BLaER1 treated with 17β-estradiol and CSF1 and Interleukin-3, amounts not matched to agents 10 nM and 100 nM (cell line): ENCODE measurements at regions not wholly inside any gene's neighbourhood (a gene's known extent, or its start where the extent isn't known, plus 50 kb on each side); places are given as distances from the start of the nearest gene placed in this dataset.
"Not testable (repeated sequence)": the region's sequence is repeated elsewhere in the genome, so short reads cannot be mapped to it uniquely, and the experiment has no call there.

Source experiments
- H3K27ac ChIP-seq, 11 experiments: shearing (Covaris generic); formaldehyde crosslinking; 2 replicates each; pipeline ENCODE4 v1.8.1; 2022
- H3K27me3 ChIP-seq, 11 experiments: shearing (Covaris generic); formaldehyde crosslinking; 2 replicates each; pipeline ENCODE4 v1.8.1; 2022
- H3K36me3 ChIP-seq, 11 experiments: shearing (Covaris generic); formaldehyde crosslinking; 2 replicates each; pipeline ENCODE4 v1.8.1; 2022
- H3K4me1 ChIP-seq, 10 experiments: shearing (Covaris generic); formaldehyde crosslinking; 2 replicates each; pipeline ENCODE4 v1.8.1; 2022
- H3K4me2 ChIP-seq, 11 experiments: shearing (Covaris generic); formaldehyde crosslinking; 2 replicates each; pipeline ENCODE4 v1.8.1; 2022
- H3K4me3 ChIP-seq, 10 experiments: shearing (Covaris generic); formaldehyde crosslinking; 2 replicates each; pipeline ENCODE4 v1.8.1; 2022
- H3K9ac ChIP-seq, 11 experiments: shearing (Covaris generic); formaldehyde crosslinking; 2 replicates each; pipeline ENCODE4 v1.8.1; 2022
- H3K9me3 ChIP-seq, 11 experiments: shearing (Covaris generic); formaldehyde crosslinking; replicated peaks in 1 of 11; 2 replicates each; pipeline ENCODE4 v1.8.1; 2022
- H4K20me1 ChIP-seq, 11 experiments: shearing (Covaris generic); formaldehyde crosslinking; 2 replicates each; pipeline ENCODE4 v1.8.1; 2022
- Cebpa-rat ChIP-seq, 11 experiments: shearing (Covaris generic); IDR thresholded peaks; 2 replicates each; pipeline ENCODE4 v1.8.1; 2022

DNA sequence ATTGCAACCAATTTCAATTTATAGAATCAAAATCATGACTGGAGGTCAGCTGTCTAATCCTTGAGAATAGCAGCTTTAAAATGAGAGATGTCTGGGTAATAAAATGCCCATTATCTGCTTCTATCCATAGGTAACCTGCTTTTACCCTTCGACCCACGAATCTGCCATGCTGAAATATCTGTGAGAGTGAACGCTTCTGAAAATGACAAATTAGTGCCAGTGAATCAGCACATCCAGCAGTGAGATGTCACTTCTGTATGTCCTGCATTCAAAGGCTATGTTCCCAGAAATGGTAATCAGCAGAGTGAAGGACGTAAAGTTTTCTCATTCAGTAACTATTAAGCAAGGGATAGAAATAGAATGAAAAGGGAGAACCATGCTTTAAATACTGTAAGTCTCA, 532.4 kb upstream of the ITGA1 start:
- no peak overlapping the region for H3K4me2 ChIP-seq
- H3K4me3 ChIP-seq, result no peak overlapping the region
- H4K20me1 ChIP-seq, result no peaks in the 10 kb centered on the region
- no peaks in the 10 kb centered on the region for H3K27me3 ChIP-seq
- no peak for TF ChIP-seq Cebpa-rat (IDR thresholded peaks at IDR 0.05)
- no peaks in the 10 kb centered on the region for H3K9me3 ChIP-seq
- no peak overlapping the region for H3K9ac ChIP-seq
- no peak overlapping the region for H3K27ac ChIP-seq
- H3K4me1 ChIP-seq, result no peaks in the 10 kb centered on the region
- H3K36me3 ChIP-seq, result no peaks in the 10 kb centered on the region

DNA sequence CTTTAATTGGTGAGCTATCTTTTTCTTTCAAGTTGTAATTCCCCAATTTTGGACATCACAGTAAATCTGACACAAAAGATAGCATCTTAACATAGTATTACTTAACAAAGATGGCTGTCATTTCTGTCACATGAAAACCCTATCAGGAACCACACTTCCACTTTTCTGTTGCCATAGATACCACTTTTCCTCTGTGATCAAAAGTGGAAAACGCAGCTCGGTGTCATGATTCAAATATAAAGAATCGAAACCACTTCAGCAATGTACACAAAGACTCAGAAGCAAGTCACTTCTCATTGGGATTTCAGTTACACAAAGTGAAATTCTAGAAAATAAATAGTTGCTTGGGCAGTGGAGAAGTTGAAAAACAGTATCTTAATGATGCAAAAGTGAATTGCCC, 524.9 kb upstream of the ITGA1 start:
- Histone ChIP-seq H3K9me3 (no peaks in the 10 kb centered on the region), H3K9ac (no peak overlapping the region), H3K4me2 (no peak overlapping the region), H3K4me3 (no peak overlapping the region), H4K20me1 (no peaks in the 10 kb centered on the region), H3K36me3 (no peaks in the 10 kb centered on the region), H3K27me3 (no peaks in the 10 kb centered on the region), H3K27ac (no peak overlapping the region), H3K4me1 (no peaks in the 10 kb centered on the region)
- TF ChIP-seq Cebpa-rat (IDR thresholded peaks at IDR 0.05), result no peak

DNA sequence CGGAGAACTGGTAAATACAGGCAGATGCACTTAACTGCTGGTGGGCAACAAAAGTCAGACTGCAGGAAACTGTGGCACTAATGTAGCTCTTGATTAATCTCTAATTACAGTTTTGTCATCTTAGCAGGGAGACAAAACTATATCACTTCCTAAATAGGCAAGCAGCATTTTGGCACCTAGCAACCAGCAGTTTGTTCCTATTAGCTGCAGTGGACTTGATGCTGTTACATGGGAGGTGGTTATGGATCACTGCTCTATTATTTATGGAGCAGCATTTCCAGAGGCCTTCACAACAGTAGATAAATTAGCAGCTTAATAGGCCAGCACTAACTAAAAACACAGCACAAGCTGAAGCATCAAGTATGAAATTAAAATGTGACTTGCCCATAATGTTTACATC, 518.3 kb upstream of the ITGA1 start:
- Histone ChIP-seq H3K9ac (no peak overlapping the region), H3K27ac (no peak overlapping the region), H3K4me3 (no peak overlapping the region), H3K4me1 (peaks cover 0 to 13% (median 0%) of the 10 kb centered on the region in 10 experiments; a peak in 7 of 20 replicates), H3K27me3 (no peaks in the 10 kb centered on the region), H3K36me3 (no peaks in the 10 kb centered on the region), H3K4me2 (no peak overlapping the region), H4K20me1 (no peaks in the 10 kb centered on the region), H3K9me3 (no peaks in the 10 kb centered on the region)
- TF ChIP-seq Cebpa-rat (IDR thresholded peaks at IDR 0.05), result no peak

DNA sequence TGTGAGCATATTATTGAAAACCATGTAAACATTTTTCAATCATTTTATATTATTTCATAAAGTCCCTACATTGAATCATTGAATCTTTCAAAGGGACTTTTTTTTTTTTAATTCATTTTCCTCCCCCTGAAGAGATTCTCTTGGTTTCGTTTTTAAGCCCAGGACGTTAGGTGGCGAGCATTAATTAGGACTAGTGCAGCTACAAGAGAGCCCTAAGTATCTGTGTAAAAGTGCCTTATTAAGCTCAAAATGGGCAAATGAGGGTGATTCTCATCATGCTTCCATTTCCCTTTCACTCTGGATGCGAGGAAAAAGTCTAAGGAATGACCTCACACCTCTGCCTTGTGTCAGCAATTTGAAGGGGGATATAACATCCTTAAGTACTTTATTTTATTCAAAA, 517.9 kb upstream of the ITGA1 start:
- Histone ChIP-seq H3K36me3 (no peaks in the 10 kb centered on the region), H3K9me3 (no peaks in the 10 kb centered on the region), H3K9ac (no peak overlapping the region), H4K20me1 (no peaks in the 10 kb centered on the region), H3K4me3 (no peak overlapping the region), H3K4me1 (peaks cover 0 to 13% (median 0%) of the 10 kb centered on the region in 10 experiments; a peak in 7 of 20 replicates), H3K27me3 (no peaks in the 10 kb centered on the region), H3K4me2 (no peak overlapping the region), H3K27ac (no peak overlapping the region)
- TF ChIP-seq Cebpa-rat (IDR thresholded peaks at IDR 0.05), result no peak

DNA sequence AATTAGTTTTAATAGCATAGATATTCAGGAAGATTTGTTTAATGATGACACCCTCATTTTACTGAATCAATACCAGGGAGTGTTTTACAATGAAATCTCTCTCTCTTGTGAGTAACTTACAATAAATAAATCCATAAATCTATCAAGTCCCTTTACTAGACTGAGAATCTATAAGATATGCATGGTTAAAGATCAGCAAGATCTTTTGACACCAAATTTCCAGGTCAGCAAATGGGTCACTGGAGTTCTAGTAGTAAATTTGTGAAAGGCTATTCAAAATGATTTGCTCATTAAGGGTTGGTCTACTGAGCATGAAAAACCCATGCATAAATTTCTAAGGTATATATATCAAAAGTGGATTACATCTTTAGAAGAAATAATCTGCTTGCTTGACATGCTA, 512.1 kb upstream of the ITGA1 start:
- no peaks in the 10 kb centered on the region for H3K27me3 ChIP-seq
- no peak overlapping the region for H3K27ac ChIP-seq
- no peaks in the 10 kb centered on the region for H3K36me3 ChIP-seq
- no peaks in the 10 kb centered on the region for H4K20me1 ChIP-seq
- no peak overlapping the region for H3K4me3 ChIP-seq
- H3K9ac ChIP-seq, result no peak overlapping the region
- TF ChIP-seq Cebpa-rat (IDR thresholded peaks at IDR 0.05), result no peak
- H3K4me2 ChIP-seq, result no peak overlapping the region
- peaks cover 0 to 5% (median 0%) of the 10 kb centered on the region in 11 experiments; a peak in 4 of 22 replicates for H3K9me3 ChIP-seq
- H3K4me1 ChIP-seq, result peaks cover 0 to 13% (median 0%) of the 10 kb centered on the region in 10 experiments; a peak in 7 of 20 replicates

DNA sequence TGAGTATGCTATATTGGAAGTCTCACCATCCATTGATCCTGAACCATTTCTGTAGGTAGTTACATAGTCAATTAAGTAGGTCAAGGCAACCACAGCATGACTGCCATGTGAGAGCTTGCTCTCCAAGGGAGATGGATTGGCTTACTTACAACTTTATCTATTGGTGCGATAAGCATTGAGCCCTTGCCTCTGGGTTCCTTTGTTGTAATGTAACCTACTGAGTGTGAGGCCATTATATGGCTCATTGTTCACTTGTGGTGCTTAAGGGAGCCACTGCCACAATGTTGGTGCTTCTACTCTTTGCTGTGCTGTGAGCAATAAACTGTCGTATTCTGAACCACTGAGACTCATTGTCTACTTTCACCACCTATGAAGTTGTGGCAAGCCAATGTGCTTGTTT, 510.6 kb upstream of the ITGA1 start:
- TF ChIP-seq Cebpa-rat (IDR thresholded peaks at IDR 0.05), result no peak
- H3K36me3 ChIP-seq, result no peaks in the 10 kb centered on the region
- H3K9me3 ChIP-seq, result peaks cover 0 to 5% (median 0%) of the 10 kb centered on the region in 11 experiments; a peak in 4 of 22 replicates
- no peak overlapping the region for H3K9ac ChIP-seq
- no peak overlapping the region for H3K4me2 ChIP-seq
- H3K4me3 ChIP-seq, result no peak overlapping the region
- H3K4me1 ChIP-seq, result peaks cover 0 to 13% (median 0%) of the 10 kb centered on the region in 10 experiments; a peak in 7 of 20 replicates
- no peaks in the 10 kb centered on the region for H3K27me3 ChIP-seq
- no peak overlapping the region for H3K27ac ChIP-seq
- H4K20me1 ChIP-seq, result no peaks in the 10 kb centered on the region

DNA sequence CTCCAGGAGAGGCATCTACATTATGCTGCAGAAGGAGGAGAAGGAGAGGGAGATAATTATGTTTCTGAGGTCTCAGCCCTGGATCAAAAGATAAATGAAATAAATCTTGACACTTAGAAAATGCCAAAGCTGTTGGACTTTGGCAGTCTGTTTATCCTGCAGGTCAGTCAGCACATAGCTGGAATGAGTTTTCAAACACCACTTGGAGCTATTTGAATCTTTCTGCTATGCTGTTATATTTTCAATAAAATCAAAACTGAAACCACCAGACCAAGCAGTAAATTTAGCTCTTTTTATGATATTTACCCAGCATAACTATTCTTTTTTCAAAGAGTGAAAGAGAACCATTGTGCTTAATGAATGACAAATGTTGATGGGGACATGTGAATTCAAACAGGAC, 505.1 kb upstream of the ITGA1 start:
- Histone ChIP-seq H3K27ac (no peak overlapping the region), H3K9ac (no peak overlapping the region), H3K4me3 (no peak overlapping the region), H3K4me2 (no peak overlapping the region), H3K9me3 (peaks cover 0 to 5% (median 0%) of the 10 kb centered on the region in 11 experiments; a peak in 4 of 22 replicates), H3K27me3 (no peaks in the 10 kb centered on the region), H3K36me3 (no peaks in the 10 kb centered on the region), H3K4me1 (no peaks in the 10 kb centered on the region), H4K20me1 (no peaks in the 10 kb centered on the region)
- no peak for TF ChIP-seq Cebpa-rat (IDR thresholded peaks at IDR 0.05)

DNA sequence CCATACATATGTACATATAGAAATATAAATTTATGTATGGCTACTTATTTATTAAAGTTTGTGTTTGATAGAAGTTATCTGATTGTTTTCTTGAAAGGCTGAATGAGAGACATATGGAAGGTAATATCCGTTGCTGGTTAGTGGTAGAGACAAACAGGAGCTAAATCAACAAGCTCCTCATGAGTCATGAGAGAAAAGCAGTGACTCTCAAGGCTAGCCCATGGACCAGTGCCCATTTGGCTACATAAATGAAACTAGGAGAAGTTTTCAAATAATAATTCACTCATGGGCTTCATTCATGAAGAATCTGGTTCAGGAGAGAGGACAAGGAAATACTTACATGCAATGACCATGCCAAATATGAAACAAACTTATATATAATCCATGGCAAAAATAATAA, 504.5 kb upstream of the ITGA1 start:
- Histone ChIP-seq H3K27me3 (no peaks in the 10 kb centered on the region), H4K20me1 (no peaks in the 10 kb centered on the region), H3K36me3 (no peaks in the 10 kb centered on the region), H3K4me1 (no peaks in the 10 kb centered on the region), H3K4me2 (no peak overlapping the region), H3K9me3 (peaks cover 0 to 5% (median 0%) of the 10 kb centered on the region in 11 experiments; a peak in 4 of 22 replicates), H3K27ac (no peak overlapping the region), H3K4me3 (no peak overlapping the region), H3K9ac (no peak overlapping the region)
- no peak for TF ChIP-seq Cebpa-rat (IDR thresholded peaks at IDR 0.05)

DNA sequence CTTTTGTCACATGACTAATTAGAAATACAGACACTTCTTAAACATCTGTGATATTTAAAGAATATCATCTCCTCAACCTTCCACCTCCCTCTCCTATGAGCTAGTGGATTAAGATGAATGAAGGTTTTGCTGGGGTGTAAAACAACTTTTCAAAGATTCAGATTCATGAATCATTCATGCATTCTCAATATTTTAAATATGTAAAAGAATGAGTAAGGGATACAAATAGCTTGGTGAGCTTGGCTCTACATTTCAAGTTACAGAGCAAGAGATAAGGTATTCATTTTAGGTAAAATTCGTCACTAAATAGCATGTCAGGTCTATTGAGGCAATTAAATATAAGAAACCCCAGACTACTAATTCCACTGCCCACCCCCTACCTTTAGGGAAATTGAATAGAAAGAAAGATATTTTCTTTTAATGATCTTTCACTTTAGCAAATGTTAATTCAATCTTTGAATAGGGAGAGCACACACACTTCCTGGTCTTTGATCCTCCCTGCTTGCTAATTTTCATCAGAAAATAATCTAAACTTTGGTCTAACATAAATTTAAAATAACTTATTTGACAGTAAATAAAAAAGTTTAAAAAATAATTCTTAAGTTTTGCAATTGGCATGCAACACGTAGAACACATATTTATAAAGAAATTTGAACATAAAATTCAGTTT, 486.9 kb upstream of the ITGA1 start:
- no peak overlapping the region for H3K4me2 ChIP-seq
- TF ChIP-seq Cebpa-rat (IDR thresholded peaks at IDR 0.05), result no peak
- no peaks in the 10 kb centered on the region for H4K20me1 ChIP-seq
- H3K36me3 ChIP-seq, result no peaks in the 10 kb centered on the region
- peaks cover 25 to 32% (median 28%) of the 10 kb centered on the region in 11 experiments for H3K9me3 ChIP-seq
- H3K4me3 ChIP-seq, result no peak overlapping the region
- no peaks in the 10 kb centered on the region for H3K4me1 ChIP-seq
- no peak overlapping the region for H3K27ac ChIP-seq
- H3K27me3 ChIP-seq, result no peaks in the 10 kb centered on the region
- no peak overlapping the region for H3K9ac ChIP-seq

DNA sequence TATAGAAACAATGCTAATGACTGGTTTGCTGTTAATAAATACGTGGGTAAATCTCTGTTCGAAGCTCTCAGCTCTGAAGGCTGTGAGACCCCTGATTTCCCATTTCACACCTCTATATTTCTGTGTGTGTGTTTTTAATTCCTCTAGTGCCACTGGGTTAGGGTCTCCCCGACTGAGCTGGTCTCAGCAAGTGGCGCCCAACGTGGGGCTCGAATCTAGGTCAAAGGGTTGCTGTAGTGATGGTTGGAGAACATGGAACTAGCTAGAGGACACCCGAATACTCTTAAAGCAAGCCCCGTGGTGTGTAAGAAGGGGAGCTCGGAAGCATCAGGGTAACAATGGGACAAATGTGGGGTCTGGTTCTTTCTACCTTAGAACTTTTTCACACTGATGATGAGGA, 482.9 kb upstream of the ITGA1 start:
- not testable (repeated sequence) for H3K4me2 ChIP-seq, H3K27ac ChIP-seq, H3K4me3 ChIP-seq, H4K20me1 ChIP-seq, H3K27me3 ChIP-seq, H3K4me1 ChIP-seq, H3K36me3 ChIP-seq, H3K9ac ChIP-seq
- H3K9me3 ChIP-seq, result peaks cover 33 to 40% (median 35%) of the 10 kb centered on the region in 11 experiments
